ENCODE measurements at regions not wholly inside any gene's neighbourhood (a gene's known extent, or its start where the extent isn't known, plus 50 kb on each side); places are given as distances from the start of the nearest gene placed in this dataset.

- TF ChIP-seq, protein P1, sequence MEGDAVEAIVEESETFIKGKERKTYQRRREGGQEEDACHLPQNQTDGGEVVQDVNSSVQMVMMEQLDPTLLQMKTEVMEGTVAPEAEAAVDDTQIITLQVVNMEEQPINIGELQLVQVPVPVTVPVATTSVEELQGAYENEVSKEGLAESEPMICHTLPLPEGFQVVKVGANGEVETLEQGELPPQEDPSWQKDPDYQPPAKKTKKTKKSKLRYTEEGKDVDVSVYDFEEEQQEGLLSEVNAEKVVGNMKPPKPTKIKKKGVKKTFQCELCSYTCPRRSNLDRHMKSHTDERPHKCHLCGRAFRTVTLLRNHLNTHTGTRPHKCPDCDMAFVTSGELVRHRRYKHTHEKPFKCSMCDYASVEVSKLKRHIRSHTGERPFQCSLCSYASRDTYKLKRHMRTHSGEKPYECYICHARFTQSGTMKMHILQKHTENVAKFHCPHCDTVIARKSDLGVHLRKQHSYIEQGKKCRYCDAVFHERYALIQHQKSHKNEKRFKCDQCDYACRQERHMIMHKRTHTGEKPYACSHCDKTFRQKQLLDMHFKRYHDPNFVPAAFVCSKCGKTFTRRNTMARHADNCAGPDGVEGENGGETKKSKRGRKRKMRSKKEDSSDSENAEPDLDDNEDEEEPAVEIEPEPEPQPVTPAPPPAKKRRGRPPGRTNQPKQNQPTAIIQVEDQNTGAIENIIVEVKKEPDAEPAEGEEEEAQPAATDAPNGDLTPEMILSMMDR (conservative IDR thresholded peaks at IDR 0.05 in 1 of 2, IDR thresholded peaks at IDR 0.05 in 1 of 2; ENCODE audit: extremely low read depth in 1 of 2, insufficient read depth in 1 of 2, low read depth in 1 of 2, low read length in 2 of 2) = no peak
- no peak for TF ChIP-seq EZH2 (IDR thresholded peaks at IDR 0.05; ENCODE audit: borderline replicate concordance, low read length)
Observed at GRCh38 chrX:149120459-149120858, 384.6 kb downstream of the IDS start.

Measured in mammary epithelial cell (primary cell).